MM.1S (cell line): ENCODE measurements at regions not wholly inside any gene's neighbourhood (a gene's known extent, or its start where the extent isn't known, plus 50 kb on each side); places are given as distances from the start of the nearest gene placed in this dataset.

ENCODE experiments used
- DNase-seq: peaks from one replicate; pipeline ENCODE4 v3.0.0-alpha.2; 2015
- H2AFZ ChIP-seq: fragments of 300-600 bp; sonication (generic); 2 replicates; pipeline ENCODE4 v1.6.0; 2016; ENCODE audit warnings: antibody characterized with exemption, low read length
- H3F3A ChIP-seq: fragments of 300-600 bp; sonication (generic); 2 replicates; pipeline ENCODE4 v1.6.1; 2016; ENCODE audit warnings: mild to moderate bottlenecking, antibody characterized with exemption, low read length, moderate library complexity, mixed read lengths; ENCODE audit not compliant: insufficient read depth
- H3K27ac ChIP-seq: fragments of 300-600 bp; sonication (generic); 2 replicates; pipeline ENCODE4 v1.5.1; 2016; ENCODE audit warnings: mild to moderate bottlenecking, low read length
- H3K27me3 ChIP-seq: fragments of 300-600 bp; sonication (generic); replicated peaks from 2 replicates; pipeline ENCODE4 v1.6.0; 2016; ENCODE audit warnings: low read length; ENCODE audit not compliant: insufficient read depth
- H3K36me3 ChIP-seq: fragments of 300-600 bp; sonication (generic); replicated peaks from 2 replicates; pipeline ENCODE4 v1.6.1; 2016; ENCODE audit warnings: mild to moderate bottlenecking, low read length, mixed read lengths; ENCODE audit not compliant: insufficient read depth
- H3K4me1 ChIP-seq: fragments of 300-600 bp; sonication (generic); 2 replicates; pipeline ENCODE4 v1.6.1; 2016; ENCODE audit warnings: low read length, mixed read lengths
- H3K4me2 ChIP-seq: fragments of 300-600 bp; sonication (generic); 2 replicates; pipeline ENCODE4 v1.6.0; 2016; ENCODE audit warnings: low read depth, low read length
- H3K4me3 ChIP-seq: fragments of 300-600 bp; sonication (generic); 2 replicates; pipeline ENCODE4 v1.5.1; 2016; ENCODE audit warnings: low read length, mixed read lengths
- H3K79me2 ChIP-seq: fragments of 300-600 bp; sonication (generic); 2 replicates; pipeline ENCODE4 v1.6.1; 2016; ENCODE audit warnings: mixed run types, low read length, mixed read lengths
- H3K9ac ChIP-seq: fragments of 300-600 bp; sonication (generic); 2 replicates; pipeline ENCODE4 v1.6.1; 2016; ENCODE audit warnings: low read length, mixed read lengths
- H3K9me2 ChIP-seq: fragments of 300-600 bp; sonication (generic); replicated peaks from 2 replicates; pipeline ENCODE4 v1.6.1; 2016; ENCODE audit warnings: mild to moderate bottlenecking, low read length, mixed read lengths; ENCODE audit not compliant: insufficient read depth
- H3K9me3 ChIP-seq: fragments of 300-600 bp; sonication (generic); replicated peaks from 2 replicates; pipeline ENCODE4 v1.6.1; 2016; ENCODE audit warnings: mild to moderate bottlenecking, low read length, mixed read lengths; ENCODE audit not compliant: insufficient read depth
- H4K20me1 ChIP-seq: fragments of 300-600 bp; sonication (generic); 2 replicates; pipeline ENCODE4 v1.6.1; 2016; ENCODE audit warnings: mild to moderate bottlenecking, low read length, moderate library complexity, mixed read lengths; ENCODE audit not compliant: insufficient read depth
- EZH2 ChIP-seq: fragments of 300-600 bp; sonication (generic); optimal IDR thresholded peaks from 2 replicates; pipeline ENCODE3; 2017; ENCODE audit warnings: low read depth, mild to moderate bottlenecking, antibody characterized with exemption, low read length, mixed read lengths
- EZH2phosphoT487 ChIP-seq: fragments of 300-600 bp; sonication (generic); IDR thresholded peaks from 2 replicates; pipeline ENCODE4 v1.6.1; 2018; ENCODE audit warnings: antibody characterized with exemption, low read length
- TF ChIP-seq, protein P1 (sequence below): fragments of 300-600 bp; sonication (generic); IDR thresholded peaks from 2 replicates; pipeline ENCODE4 v1.5.1; 2016; ENCODE audit warnings: antibody characterized with exemption, low read length, mixed read lengths

DNA sequence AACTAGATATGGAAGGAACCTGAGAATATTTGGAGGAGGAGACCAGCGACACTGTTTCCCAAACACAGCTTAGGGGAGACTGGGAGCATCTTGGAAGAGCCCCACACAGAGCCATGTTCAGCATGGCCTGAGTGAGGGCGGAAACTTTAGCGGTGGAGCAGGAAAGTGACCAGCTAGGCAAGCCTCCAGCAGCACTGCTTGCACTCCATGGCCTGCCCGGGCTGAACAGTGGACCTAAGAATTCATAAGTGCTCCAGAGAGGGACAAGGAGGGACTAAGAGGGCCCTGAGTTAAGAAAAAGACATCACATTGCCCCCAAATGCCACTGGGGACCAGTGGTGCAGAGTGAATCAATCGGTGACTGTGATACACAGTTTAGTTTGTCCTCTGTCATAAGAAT is 566.4 kb downstream of the TNS1 start:
- no peak overlapping the region for H2AFZ ChIP-seq

DNA sequence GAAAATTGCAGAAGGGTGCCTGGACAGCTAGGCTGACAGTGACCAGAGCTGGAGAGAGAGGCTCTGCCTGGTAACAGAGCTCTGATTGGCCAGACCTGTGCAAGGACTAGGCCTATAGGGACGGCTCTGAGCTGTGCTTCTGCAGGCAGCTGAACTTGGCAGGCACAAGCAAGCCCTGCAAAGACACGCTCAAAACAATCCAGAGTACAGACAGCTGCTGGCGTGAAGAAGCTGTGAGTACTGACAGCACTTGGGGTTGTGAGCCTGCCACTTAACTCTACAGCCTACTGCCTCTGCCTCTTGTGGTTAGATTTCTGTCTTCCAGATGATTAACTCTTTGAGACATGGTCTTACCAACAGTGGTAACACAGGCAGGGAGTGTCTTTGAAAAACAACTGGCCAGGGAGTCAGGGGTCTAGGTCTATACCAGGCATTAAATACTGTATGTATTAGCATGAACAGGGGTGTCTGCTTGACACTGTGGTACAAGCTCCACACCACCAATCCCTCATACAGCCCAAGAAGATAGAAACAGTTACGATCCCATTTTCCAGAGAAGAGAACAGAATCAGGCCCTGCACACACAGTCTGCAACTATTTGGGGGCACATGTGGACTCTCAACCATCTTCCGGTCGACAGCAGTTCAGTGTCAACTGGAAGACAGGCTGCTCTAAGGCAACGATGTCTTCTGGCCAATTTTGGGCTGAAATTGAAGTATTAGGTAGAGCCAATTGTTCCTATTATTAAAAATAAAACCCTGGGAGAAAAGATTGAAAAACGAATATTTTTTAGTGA is 568.4 kb downstream of the TNS1 start:
- Histone ChIP-seq H4K20me1 (no peaks in the 10 kb centered on the region), H3K36me3 (no peaks in the 10 kb centered on the region), H3K9me2 (no peaks in the 10 kb centered on the region), H3K27me3 (peaks cover 34% of the 10 kb centered on the region), H3K27ac (no peak overlapping the region), H3K9ac (no peak overlapping the region), H3K4me3 (no peak overlapping the region), H2AFZ (no peak overlapping the region), H3K4me2 (no peak overlapping the region), H3F3A (0 out of 2 replicates have a peak, but pooled peaks cover 4% of the 10 kb centered on the region), H3K4me1 (peaks cover 3% of the 10 kb centered on the region; the same call in 1 of the 2 replicates), H3K9me3 (no peaks in the 10 kb centered on the region), H3K79me2 (no peaks in the 10 kb centered on the region)
- DNase-seq, result no peak
- no peak for TF ChIP-seq EZH2
- no peak for TF ChIP-seq EZH2phosphoT487
- TF ChIP-seq, protein P1, sequence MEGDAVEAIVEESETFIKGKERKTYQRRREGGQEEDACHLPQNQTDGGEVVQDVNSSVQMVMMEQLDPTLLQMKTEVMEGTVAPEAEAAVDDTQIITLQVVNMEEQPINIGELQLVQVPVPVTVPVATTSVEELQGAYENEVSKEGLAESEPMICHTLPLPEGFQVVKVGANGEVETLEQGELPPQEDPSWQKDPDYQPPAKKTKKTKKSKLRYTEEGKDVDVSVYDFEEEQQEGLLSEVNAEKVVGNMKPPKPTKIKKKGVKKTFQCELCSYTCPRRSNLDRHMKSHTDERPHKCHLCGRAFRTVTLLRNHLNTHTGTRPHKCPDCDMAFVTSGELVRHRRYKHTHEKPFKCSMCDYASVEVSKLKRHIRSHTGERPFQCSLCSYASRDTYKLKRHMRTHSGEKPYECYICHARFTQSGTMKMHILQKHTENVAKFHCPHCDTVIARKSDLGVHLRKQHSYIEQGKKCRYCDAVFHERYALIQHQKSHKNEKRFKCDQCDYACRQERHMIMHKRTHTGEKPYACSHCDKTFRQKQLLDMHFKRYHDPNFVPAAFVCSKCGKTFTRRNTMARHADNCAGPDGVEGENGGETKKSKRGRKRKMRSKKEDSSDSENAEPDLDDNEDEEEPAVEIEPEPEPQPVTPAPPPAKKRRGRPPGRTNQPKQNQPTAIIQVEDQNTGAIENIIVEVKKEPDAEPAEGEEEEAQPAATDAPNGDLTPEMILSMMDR, result no peak

More for the DNA sequence above, 566.4 kb downstream of the TNS1 start:
- no peaks in the 10 kb centered on the region for H4K20me1 ChIP-seq
- no peaks in the 10 kb centered on the region for H3K79me2 ChIP-seq
- TF ChIP-seq, protein P1, result no peak
- no peak for TF ChIP-seq EZH2phosphoT487
- no peak for TF ChIP-seq EZH2
- peaks cover 13% of the 10 kb centered on the region for H3F3A ChIP-seq
- H3K9ac ChIP-seq, result no peak overlapping the region
- H3K27me3 ChIP-seq, result peaks cover 37% of the 10 kb centered on the region
- H3K36me3 ChIP-seq, result no peaks in the 10 kb centered on the region
- no peak for DNase-seq
- H3K9me3 ChIP-seq, result no peaks in the 10 kb centered on the region
- no peak overlapping the region for H3K4me2 ChIP-seq
- no peak overlapping the region for H3K4me3 ChIP-seq
- peaks cover 16% of the 10 kb centered on the region; the same call in 1 of the 2 replicates for H3K4me1 ChIP-seq
- H3K27ac ChIP-seq, result no peak overlapping the region
- no peaks in the 10 kb centered on the region for H3K9me2 ChIP-seq

DNA sequence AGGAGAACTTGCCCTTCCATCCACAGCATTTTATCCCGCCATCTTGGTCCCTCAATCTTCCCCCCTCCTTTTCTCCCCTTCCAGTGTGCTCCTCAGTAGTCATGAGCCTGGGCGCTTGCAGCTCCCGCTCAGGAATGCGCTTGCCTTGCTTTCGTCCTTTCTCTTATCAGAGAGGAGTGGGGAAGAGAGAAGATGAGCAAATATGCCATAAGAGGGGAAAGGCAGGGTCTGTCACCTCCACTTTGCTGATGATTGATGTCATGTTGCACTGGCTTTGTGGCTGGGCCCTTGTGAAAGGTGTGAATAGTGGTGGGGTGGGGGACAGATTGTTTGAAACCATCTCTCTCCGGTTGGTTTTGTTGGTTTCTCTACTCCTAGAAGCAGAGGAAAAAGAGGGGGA is 569.3 kb downstream of the TNS1 start:
- no peak for DNase-seq
- H3F3A ChIP-seq, result no peaks in the 10 kb centered on the region
- no peak overlapping the region for H3K4me2 ChIP-seq
- H3K9me3 ChIP-seq, result no peaks in the 10 kb centered on the region
- H3K4me3 ChIP-seq, result no peak overlapping the region
- H3K27ac ChIP-seq, result no peak overlapping the region
- H4K20me1 ChIP-seq, result no peaks in the 10 kb centered on the region
- H3K9me2 ChIP-seq, result no peaks in the 10 kb centered on the region
- H3K27me3 ChIP-seq, result peaks cover 30% of the 10 kb centered on the region
- H3K9ac ChIP-seq, result no peak overlapping the region
- H2AFZ ChIP-seq, result no peak overlapping the region
- H3K4me1 ChIP-seq, result no peaks in the 10 kb centered on the region
- no peaks in the 10 kb centered on the region for H3K36me3 ChIP-seq
- no peaks in the 10 kb centered on the region for H3K79me2 ChIP-seq
- TF ChIP-seq EZH2 (no peak), EZH2phosphoT487 (no peak)
- TF ChIP-seq, protein P1, result no peak
